GM08714 (cell line): ENCODE measurements at regions not wholly inside any gene's neighbourhood (a gene's known extent, or its start where the extent isn't known, plus 50 kb on each side); places are given as distances from the start of the nearest gene placed in this dataset.
"Not testable (repeated sequence)": the region's sequence is repeated elsewhere in the genome, so short reads cannot be mapped to it uniquely, and the experiment has no call there.

Source experiments
- H3K4me3 ChIP-seq: fragments of 200-500 bp; sonication (Bioruptor generic); 2 replicates; pipeline ENCODE4 v1.5.1; 2014; ENCODE audit warnings: mild to moderate bottlenecking, low read length, inconsistent platforms
- ZNF274 ChIP-seq: IDR thresholded peaks from 2 replicates; pipeline ENCODE4 v1.6.1; 2012; ENCODE audit warnings: mild to moderate bottlenecking, low read depth, low read length

GRCh38 chr1:201637282-201638079, 98.6 kb downstream of the NAV1 start:
- no peak overlapping the region for H3K4me3 ChIP-seq
- no peak for TF ChIP-seq ZNF274

DNA sequence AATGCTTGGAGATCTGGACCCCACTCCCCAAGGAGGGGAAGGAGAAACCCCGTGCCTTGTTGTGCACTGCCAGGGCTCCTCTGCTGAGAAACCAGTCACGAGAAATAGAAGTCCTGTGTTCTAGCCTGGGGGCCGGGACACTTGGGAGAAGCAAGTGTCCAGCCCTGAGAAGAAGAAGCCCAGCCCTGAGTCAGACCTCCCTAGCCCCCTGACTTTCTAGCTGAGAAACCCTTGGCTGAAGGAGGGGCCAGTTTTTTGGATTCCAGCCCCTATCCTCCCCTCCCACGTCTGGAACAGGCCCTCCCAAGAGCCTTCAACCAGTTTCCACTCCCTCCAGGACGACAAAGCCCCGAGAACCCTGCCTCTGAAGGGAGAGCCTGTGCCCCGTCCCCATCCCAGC, 100.5 kb downstream of the NAV1 start:
- no peak overlapping the region for H3K4me3 ChIP-seq
- TF ChIP-seq ZNF274: no peak

DNA sequence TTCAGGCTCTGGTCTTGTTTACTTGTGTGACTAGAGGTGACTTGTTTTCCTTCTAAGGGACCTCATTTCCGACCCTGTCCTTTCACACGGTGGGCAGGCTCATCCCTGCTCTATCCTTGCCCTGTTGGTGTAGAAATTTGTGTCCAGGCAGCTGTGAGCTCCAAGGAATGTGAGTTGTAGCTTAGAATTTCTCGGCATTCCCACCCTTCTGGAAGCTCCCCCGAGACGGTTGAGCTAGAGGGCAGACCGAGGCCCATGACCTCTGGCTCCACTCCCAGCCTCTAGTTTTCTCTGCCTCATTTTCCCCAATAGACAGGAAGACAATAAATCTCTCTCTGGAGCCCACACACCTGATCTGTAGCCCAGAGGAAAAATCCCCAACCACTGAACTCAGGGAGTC, 100.9 kb downstream of the NAV1 start:
- no peak overlapping the region for H3K4me3 ChIP-seq
- TF ChIP-seq ZNF274: no peak

- TF ChIP-seq ZNF274: no peak
- no peak overlapping the region for H3K4me3 ChIP-seq
Observed at GRCh38 chr1:201640624-201641023, 101.7 kb downstream of the NAV1 start.

DNA sequence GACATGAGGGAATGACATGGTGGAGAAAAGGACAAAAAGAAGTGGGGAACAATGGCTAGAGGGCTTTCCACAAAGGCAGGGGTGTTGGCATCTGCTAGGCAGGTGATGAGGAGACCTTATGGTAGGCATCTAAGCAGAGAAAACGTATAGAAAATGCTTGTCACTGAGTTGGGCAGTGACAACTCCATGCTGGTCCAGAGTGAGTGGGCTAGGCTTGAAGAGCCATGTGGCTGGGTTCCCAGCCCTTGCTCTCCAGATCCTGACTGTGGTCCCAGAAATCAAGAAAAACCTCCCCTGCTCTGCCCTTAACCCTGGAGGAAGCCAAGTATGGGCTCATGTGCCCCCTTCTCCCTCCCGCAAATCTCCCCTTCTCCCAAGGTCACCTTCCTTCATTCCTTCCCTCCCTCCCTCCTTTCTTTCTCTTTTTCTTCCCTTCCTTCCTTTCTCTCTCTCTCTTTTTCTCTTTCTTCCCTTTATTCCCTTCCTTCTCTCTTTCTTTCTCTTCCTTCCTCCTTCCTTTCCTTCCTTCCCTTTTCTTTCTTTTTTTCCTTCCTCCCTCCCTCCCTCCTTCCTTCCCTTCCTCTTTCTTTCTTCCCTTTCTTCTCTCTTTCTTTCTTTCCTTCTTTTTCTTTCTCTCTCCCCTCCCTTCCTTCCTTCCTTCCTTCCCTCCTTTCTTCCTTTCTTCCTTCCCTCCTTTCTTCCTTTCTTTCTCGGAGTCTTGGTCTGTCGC, 102.8 kb downstream of the NAV1 start:
- no peak overlapping the region for H3K4me3 ChIP-seq
- no peak for TF ChIP-seq ZNF274

DNA sequence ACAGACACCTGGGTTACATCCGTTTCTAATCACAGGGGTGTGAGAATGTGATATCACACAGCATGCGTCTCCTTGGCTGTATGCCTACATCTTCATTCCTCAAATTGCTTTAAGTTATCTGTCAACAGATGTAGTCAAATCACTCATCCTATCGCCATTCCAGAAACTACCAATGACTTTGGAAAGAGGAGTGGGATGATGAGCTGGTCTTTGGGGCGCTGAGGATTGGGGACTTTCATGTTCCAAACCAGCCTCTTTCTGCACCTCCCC, 104.8 kb downstream of the NAV1 start:
- no peak for TF ChIP-seq ZNF274

DNA sequence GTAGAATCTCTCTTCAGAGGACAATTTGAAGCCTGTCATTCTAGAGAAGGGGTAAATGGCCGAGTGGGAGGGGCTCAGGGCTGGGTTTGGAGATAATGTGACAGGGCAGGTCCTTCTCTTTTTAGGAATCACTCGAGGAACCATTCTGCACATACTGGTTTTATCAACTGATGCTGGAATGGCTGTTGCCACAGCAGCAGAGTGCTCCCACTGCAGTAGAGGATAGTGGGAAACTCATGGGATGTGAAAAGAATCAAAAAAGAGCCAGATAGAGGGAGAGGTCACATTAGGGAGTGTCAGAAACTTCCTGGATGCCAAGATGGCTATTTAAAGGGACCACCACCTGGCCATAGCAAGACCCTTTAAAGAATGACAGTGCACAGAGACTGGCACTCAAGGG, 105.3 kb downstream of the NAV1 start:
- no peak overlapping the region for H3K4me3 ChIP-seq
- TF ChIP-seq ZNF274: no peak

More for the DNA sequence above, 104.8 kb downstream of the NAV1 start:
- H3K4me3 ChIP-seq: no peak overlapping the region

DNA sequence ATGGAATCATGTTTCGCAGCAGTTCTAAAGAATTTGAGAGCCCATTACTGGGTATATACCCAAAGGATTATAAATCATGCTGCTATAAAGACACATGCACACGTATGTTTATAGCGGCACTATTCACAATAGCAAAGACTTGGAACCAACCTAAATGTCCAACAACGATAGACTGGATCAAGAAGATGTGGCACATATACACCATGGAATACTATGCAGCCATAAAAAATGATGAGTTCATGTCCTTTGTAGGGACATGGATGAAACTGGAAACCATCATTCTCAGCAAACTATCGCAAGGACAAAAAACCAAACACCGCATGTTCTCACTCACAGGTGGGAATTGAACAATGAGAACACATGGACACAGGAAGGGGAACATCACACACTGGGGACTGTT, 106.1 kb downstream of the NAV1 start:
- not testable (repeated sequence) for H3K4me3 ChIP-seq

DNA sequence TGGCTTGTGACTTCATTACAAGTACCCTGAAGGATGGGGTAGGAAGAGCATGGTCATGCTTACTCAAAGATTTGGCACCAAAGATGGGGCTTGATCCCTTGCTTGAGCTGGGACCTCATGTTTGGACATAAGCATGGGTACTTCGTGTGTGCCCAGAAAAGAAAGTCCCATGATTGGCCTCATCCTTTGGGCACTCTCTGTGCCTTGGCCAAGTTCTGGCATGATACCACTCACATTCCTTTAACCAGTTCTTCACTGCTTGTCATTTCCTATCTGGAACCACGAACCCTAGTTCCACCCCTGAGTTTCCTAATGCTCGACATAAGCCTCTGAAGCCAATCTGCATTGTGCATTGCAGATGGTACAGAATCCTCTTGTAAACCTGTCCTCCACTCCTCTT, 107.0 kb downstream of the NAV1 start:
- TF ChIP-seq ZNF274: no peak
- no peak overlapping the region for H3K4me3 ChIP-seq

DNA sequence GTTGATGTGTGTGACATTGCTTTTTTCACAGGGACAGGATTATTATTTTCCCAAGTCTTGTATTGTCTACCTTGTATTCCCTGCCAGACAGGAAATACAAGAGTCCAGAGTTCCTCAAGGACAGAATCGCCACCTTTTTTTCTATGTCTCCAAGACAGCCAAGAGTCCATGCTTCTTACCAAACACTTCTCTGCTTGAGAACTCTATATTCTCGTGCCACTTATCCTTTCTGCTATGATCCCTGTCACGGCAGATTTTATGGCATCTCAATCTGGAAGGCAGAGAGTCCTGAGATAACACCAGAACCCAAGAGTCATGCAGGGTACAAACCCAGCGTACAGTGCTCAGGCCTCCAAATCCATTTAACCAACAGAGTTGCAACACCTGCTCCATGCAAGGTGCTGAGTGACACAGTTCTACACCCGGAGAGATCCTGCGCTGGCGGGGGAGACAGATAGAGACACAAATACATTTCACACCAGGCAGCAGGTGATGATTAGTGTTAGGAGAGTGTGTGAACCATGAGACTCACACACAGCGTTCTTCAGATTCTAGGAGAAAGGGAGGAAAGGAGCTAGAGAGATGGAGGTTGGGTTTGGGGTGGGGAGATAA, 107.6 kb downstream of the NAV1 start:
- no peak overlapping the region for H3K4me3 ChIP-seq
- TF ChIP-seq ZNF274: no peak

- TF ChIP-seq ZNF274: no peak
- H3K4me3 ChIP-seq: no peak overlapping the region
Observed at GRCh38 chr1:201647094-201647493, 108.2 kb downstream of the NAV1 start.

DNA sequence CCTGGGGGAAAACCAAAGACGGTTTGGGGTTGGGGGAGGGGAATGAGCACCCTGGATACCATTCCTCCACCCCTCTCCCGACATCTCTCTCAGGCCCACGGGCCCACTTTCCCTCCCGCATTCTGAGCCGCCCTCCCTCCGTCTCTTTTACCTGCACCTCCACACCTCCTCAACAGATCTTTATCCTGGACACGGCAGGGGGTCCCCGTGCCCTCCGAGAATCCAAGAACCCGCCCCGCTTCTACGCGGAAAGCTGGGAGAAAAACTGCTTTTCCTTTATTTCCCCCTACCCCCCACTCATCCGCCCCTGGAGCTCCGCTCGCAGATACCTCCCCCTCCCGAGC, 108.8 kb downstream of the NAV1 start:
- H3K4me3 ChIP-seq: no peak overlapping the region
- TF ChIP-seq ZNF274: no peak

GRCh38 chr1:201648066-201648906, 109.4 kb downstream of the NAV1 start:
- H3K4me3 ChIP-seq: peak overlapping the region; percentile 11; the same call in 1 of the 2 replicates

DNA sequence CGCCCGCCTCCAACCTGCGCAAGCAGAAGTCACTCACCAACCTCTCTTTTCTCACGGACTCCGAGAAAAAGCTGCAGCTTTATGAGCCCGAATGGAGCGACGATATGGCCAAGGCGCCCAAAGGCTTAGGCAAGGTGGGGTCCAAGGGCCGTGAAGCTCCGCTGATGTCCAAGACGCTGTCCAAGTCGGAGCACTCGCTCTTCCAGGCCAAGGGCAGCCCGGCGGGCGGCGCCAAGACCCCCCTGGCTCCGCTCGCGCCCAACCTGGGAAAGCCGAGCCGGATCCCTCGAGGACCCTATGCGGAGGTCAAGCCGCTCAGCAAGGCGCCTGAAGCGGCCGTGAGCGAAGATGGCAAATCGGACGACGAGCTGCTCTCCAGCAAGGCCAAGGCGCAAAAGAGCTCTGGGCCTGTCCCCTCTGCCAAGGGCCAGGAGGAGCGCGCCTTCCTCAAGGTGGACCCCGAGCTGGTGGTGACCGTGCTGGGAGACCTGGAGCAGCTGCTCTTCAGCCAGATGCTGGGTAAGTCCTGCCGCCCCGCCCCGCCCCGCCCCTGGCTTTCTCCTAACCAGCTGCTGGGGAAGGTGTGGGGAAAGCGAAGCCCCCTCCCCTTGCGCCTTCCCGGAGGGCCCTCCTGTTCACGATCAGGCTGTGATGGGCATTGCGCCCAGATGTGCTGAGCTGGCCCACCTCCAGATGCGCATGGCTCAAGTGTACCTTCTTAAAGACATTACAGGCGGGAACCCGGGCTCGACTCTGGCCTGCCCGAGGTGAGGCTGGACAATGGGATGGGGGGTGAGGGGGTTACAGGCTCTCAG, 110.2 kb downstream of the NAV1 start:
- no peak overlapping the region for H3K4me3 ChIP-seq

More at GRCh38 chr1:201648066-201648906, 109.4 kb downstream of the NAV1 start:
- TF ChIP-seq ZNF274: no peak

More for the DNA sequence above, 110.2 kb downstream of the NAV1 start:
- TF ChIP-seq ZNF274: no peak
